ENCODE measurements at regions not wholly inside any gene's neighbourhood (a gene's known extent, or its start where the extent isn't known, plus 50 kb on each side); places are given as distances from the start of the nearest gene placed in this dataset.

- ATAC-seq: no peak
- TF ChIP-seq PPARA (CRISPR knock-in tag; IDR thresholded peaks at IDR 0.05; ENCODE audit: borderline replicate concordance): no peak
- no peak for TF ChIP-seq ZFP3 (CRISPR knock-in tag; IDR thresholded peaks at IDR 0.05)
- no peak for TF ChIP-seq TOX (CRISPR knock-in tag; IDR thresholded peaks at IDR 0.05; ENCODE audit: borderline replicate concordance)
- no peak for TF ChIP-seq CSDC2 (CRISPR knock-in tag; IDR thresholded peaks at IDR 0.05)
- no peak for TF ChIP-seq ZC3H10 (CRISPR knock-in tag; IDR thresholded peaks at IDR 0.05)
- TF ChIP-seq ZNF565 (CRISPR knock-in tag; conservative IDR thresholded peaks at IDR 0.05; ENCODE audit: low read depth): no peak
These were observed 193.0 kb downstream of the ZC3H11B start for GRCh38 chr1:219419860-219420259.

- ATAC-seq: no peak
- TF ChIP-seq RARB (CRISPR knock-in tag; IDR thresholded peaks at IDR 0.05) (no peak), TCF4 (CRISPR knock-in tag; IDR thresholded peaks at IDR 0.05; ENCODE audit: borderline replicate concordance) (no peak), ARNTL (CRISPR knock-in tag; IDR thresholded peaks at IDR 0.05; ENCODE audit: borderline replicate concordance, low read depth) (no peak)
These were observed 193.8 kb downstream of the ZC3H11B start for GRCh38 chr1:219419065-219419464.

- TF ChIP-seq CSDC2 (CRISPR knock-in tag; IDR thresholded peaks at IDR 0.05) (no peak), ZFP3 (CRISPR knock-in tag; IDR thresholded peaks at IDR 0.05) (no peak), PPARA (CRISPR knock-in tag; IDR thresholded peaks at IDR 0.05; ENCODE audit: borderline replicate concordance) (no peak), BACH2 (CRISPR knock-in tag; IDR thresholded peaks at IDR 0.05; ENCODE audit: borderline replicate concordance) (no peak), CREB5 (CRISPR knock-in tag; IDR thresholded peaks at IDR 0.05; ENCODE audit: low read depth) (no peak), ARNTL (CRISPR knock-in tag; IDR thresholded peaks at IDR 0.05; ENCODE audit: borderline replicate concordance, low read depth) (no peak), ESRRG (CRISPR knock-in tag; IDR thresholded peaks at IDR 0.05) (no peak), ISL1 (CRISPR knock-in tag; IDR thresholded peaks at IDR 0.05) (no peak), RARB (CRISPR knock-in tag; IDR thresholded peaks at IDR 0.05) (no peak), PATZ1 (CRISPR knock-in tag; IDR thresholded peaks at IDR 0.05; ENCODE audit: borderline replicate concordance) (no peak), TOX (CRISPR knock-in tag; IDR thresholded peaks at IDR 0.05; ENCODE audit: borderline replicate concordance) (no peak), POU6F1 (CRISPR knock-in tag; IDR thresholded peaks at IDR 0.05; ENCODE audit: borderline replicate concordance, low read depth) (no peak), ZC3H10 (CRISPR knock-in tag; IDR thresholded peaks at IDR 0.05) (no peak), ZNF565 (CRISPR knock-in tag; conservative IDR thresholded peaks at IDR 0.05; ENCODE audit: low read depth) (no peak), GLIS3 (CRISPR knock-in tag; IDR thresholded peaks at IDR 0.05) (no peak), ZFP30 (CRISPR knock-in tag; IDR thresholded peaks at IDR 0.05) (no peak)
- ATAC-seq: no peak
These were observed 195.3 kb downstream of the ZC3H11B start for GRCh38 chr1:219417610-219418009.

GRCh38 chr1:219416598-219417238 lies 196.2 kb downstream of the ZC3H11B start:
- peak; percentile 39; the same call in 2 of the 3 replicates for ATAC-seq
- TF ChIP-seq PPARA (CRISPR knock-in tag; IDR thresholded peaks at IDR 0.05; ENCODE audit: borderline replicate concordance) (no peak), ZNF8 (CRISPR knock-in tag; IDR thresholded peaks at IDR 0.05) (no peak), BACH2 (CRISPR knock-in tag; IDR thresholded peaks at IDR 0.05; ENCODE audit: borderline replicate concordance) (no peak), PATZ1 (CRISPR knock-in tag; IDR thresholded peaks at IDR 0.05; ENCODE audit: borderline replicate concordance) (no peak), OSR1 (CRISPR knock-in tag; IDR thresholded peaks at IDR 0.05) (no peak), GLIS3 (CRISPR knock-in tag; IDR thresholded peaks at IDR 0.05) (no peak), ARNTL (CRISPR knock-in tag; IDR thresholded peaks at IDR 0.05; ENCODE audit: borderline replicate concordance, low read depth) (no peak), POU6F1 (CRISPR knock-in tag; IDR thresholded peaks at IDR 0.05; ENCODE audit: borderline replicate concordance, low read depth) (no peak), SNAI2 (CRISPR knock-in tag; IDR thresholded peaks at IDR 0.05) (no peak), TCF4 (CRISPR knock-in tag; IDR thresholded peaks at IDR 0.05; ENCODE audit: borderline replicate concordance) (no peak), ZFP3 (CRISPR knock-in tag; IDR thresholded peaks at IDR 0.05) (no peak), RARB (CRISPR knock-in tag; IDR thresholded peaks at IDR 0.05) (no peak), ISL1 (CRISPR knock-in tag; IDR thresholded peaks at IDR 0.05) (no peak)
